Peyer's patch (tissue), 4 donors: ENCODE measurements at regions not wholly inside any gene's neighbourhood (a gene's known extent, or its start where the extent isn't known, plus 50 kb on each side); places are given as distances from the start of the nearest gene placed in this dataset.
"Not testable (repeated sequence)": the region's sequence is repeated elsewhere in the genome, so short reads cannot be mapped to it uniquely, and the experiment has no call there.

ENCODE experiments used
- CTCF ChIP-seq, 6 experiments: fragments of 450-650 bp in 4 of 6; fragments of 200-600 bp in 2 of 6; sonication (generic) in 1 of 6; IDR thresholded peaks; one replicate each; pipeline ENCODE4 v1.5.1; 2017 to 2019; ENCODE audit warnings: antibody characterized with exemption in 6 of 6, mild to moderate bottlenecking in 3 of 6, moderate library complexity in 1 of 6
- POLR2A ChIP-seq, 2 donors: fragments of 450-650 bp; IDR thresholded peaks; one replicate each; pipeline ENCODE4 v1.5.1; 2017; ENCODE audit warnings: antibody characterized with exemption in 2 of 2, mild to moderate bottlenecking in 2 of 2, moderate library complexity in 2 of 2

GRCh38 chrX:140402131-140402530, 102.7 kb downstream of the SOX3 start:
- TF ChIP-seq POLR2A, CTCF (IDR thresholded peaks at IDR 0.05): not testable (repeated sequence)
